ENCODE measurements at regions not wholly inside any gene's neighbourhood (a gene's known extent, or its start where the extent isn't known, plus 50 kb on each side); places are given as distances from the start of the nearest gene placed in this dataset.

DNA sequence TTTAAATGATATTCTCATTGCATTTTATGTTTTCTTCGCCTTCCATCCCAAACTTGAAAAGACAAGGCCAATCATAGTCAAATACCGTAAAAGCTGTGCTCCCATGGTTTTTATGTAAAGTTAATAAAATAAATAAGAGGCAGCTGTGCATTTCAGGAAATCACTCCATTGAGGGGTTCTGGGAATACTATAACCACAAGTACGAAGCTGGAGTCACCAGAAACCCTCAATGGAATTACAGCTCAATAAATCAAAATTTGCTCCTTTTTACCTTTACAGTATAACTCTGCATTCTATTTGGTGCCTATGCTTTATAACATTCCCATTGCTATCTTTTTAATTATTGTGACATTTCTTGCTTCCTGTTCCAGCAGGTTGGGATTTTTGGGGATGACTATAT, 77.2 kb downstream of the C3orf38 start:
- H3K14ac ChIP-seq (ENCODE audit: insufficient read length) = no peak overlapping the region
- H3K9me3 ChIP-seq (ENCODE audit: insufficient read depth in 2 of 2, low read depth in 1 of 2, low read length in 1 of 2) = no peaks in the 10 kb centered on the region
- H4K91ac ChIP-seq (replicated peaks; ENCODE audit: insufficient read length, low read length) = no peak overlapping the region
- ChIA-PET POLR2A (ENCODE audit: partially characterized antibody) (no interaction called here), CTCF (ENCODE audit: partially characterized antibody) (interaction anchor here (1.1 kb wide), 1 partner anchor 26 kb away, joined by 3 read pairs; no protein-coding TSS in a partner anchor)
- H3K4me1 ChIP-seq (replicated peaks in 1 of 4; ENCODE audit: control insufficient read depth in 3 of 4, insufficient read depth in 4 of 4, low read length in 3 of 4) = peaks cover 0 to 3% (median 0%) of the 10 kb centered on the region in 4 experiments; a peak in 1 of 7 replicates
- no peaks in the 10 kb centered on the region; a peak in 1 of 8 replicates for H3K36me3 ChIP-seq (ENCODE audit: control insufficient read depth in 2 of 4, insufficient read depth in 4 of 4, low read length in 3 of 4)
- H3K4ac ChIP-seq (replicated peaks; ENCODE audit: insufficient read length, low read depth, low read length) = no peak overlapping the region
- no peak overlapping the region for H2BK120ac ChIP-seq (replicated peaks; ENCODE audit: low read depth, low read length)
- no peak for DNase-seq (ENCODE audit: low read depth in 1 of 2, low spot score in 2 of 2)
- H3K4me2 ChIP-seq (ENCODE audit: insufficient read depth in 1 of 2, low read depth in 2 of 2, low read length in 2 of 2) = no peak overlapping the region
- H4K8ac ChIP-seq (ENCODE audit: extremely low read depth, insufficient read depth, low read length) = no peak overlapping the region
- no peak overlapping the region for H3K56ac ChIP-seq (replicated peaks; ENCODE audit: insufficient read length, low read depth, low read length)
- H4K20me1 ChIP-seq (replicated peaks in 1 of 2; ENCODE audit: control insufficient read depth in 1 of 2, insufficient read depth in 2 of 2, low read length in 2 of 2) = no peaks in the 10 kb centered on the region
- H3K27ac ChIP-seq (ENCODE audit: low read depth, low read length) = no peak overlapping the region
- no peak overlapping the region for H2BK20ac ChIP-seq (ENCODE audit: low read length)
- no peak overlapping the region for H2BK15ac ChIP-seq (ENCODE audit: low read length)
- 59% methylated on average over 3 of the region's 3 CpGs; no CpG with 5 or more reads in 1 of the 2 experiments for WGBS, 2 experiments (ENCODE audit: extremely low coverage in 1 of 2, insufficient coverage in 1 of 2, insufficient read length in 1 of 2, insufficient replicate concordance in 2 of 2, low coverage in 1 of 2, low lambda C conversion rate in 2 of 2, missing lambda C conversion rate in 1 of 2)
- H2BK12ac ChIP-seq (ENCODE audit: low read depth, low read length) = no peak overlapping the region
- FAIRE-seq = no peak
- H3K9ac ChIP-seq (replicated peaks in 1 of 4; ENCODE audit: extremely low read depth in 1 of 4, low read depth in 3 of 4, low read length in 3 of 4) = no peak overlapping the region
- TF ChIP-seq BACH1 (IDR thresholded peaks at IDR 0.05; ENCODE audit: low read length) (no peak), SP4 (IDR thresholded peaks at IDR 0.05; ENCODE audit: low read length) (no peak), POLR2A (IDR thresholded peaks at IDR 0.05; ENCODE audit: control extremely low read depth in 1 of 2, low read depth in 2 of 2, low read length in 2 of 2) (no peak), TBP (IDR thresholded peaks at IDR 0.05; ENCODE audit: low read depth, low read length) (no peak), RXRA (IDR thresholded peaks at IDR 0.05; ENCODE audit: insufficient read depth, low read depth, low read length) (no peak), RFX5 (IDR thresholded peaks at IDR 0.05; ENCODE audit: borderline replicate concordance, low read depth, low read length) (no peak), RNF2 (IDR thresholded peaks at IDR 0.05; ENCODE audit: borderline replicate concordance, low read depth, low read length, missing control alignments, poor library complexity, severe bottlenecking) (no peak), EGR1 (IDR thresholded peaks at IDR 0.05; ENCODE audit: borderline replicate concordance, low read depth, low read length) (no peak), SIX5 (IDR thresholded peaks at IDR 0.05; ENCODE audit: low read depth, low read length) (no peak), TEAD4 (IDR thresholded peaks at IDR 0.05; ENCODE audit: low read depth, low read length) (no peak), BRCA1 (IDR thresholded peaks at IDR 0.05; ENCODE audit: low read depth, low read length) (no peak), FOSL1 (IDR thresholded peaks at IDR 0.05; ENCODE audit: insufficient read depth, low read depth, low read length) (no peak)
- TF ChIP-seq, protein P1, sequence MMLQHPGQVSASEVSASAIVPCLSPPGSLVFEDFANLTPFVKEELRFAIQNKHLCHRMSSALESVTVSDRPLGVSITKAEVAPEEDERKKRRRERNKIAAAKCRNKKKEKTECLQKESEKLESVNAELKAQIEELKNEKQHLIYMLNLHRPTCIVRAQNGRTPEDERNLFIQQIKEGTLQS (IDR thresholded peaks at IDR 0.05; ENCODE audit: insufficient read depth, low read depth, low read length) = no peak
- no peak overlapping the region for H2AFZ ChIP-seq (ENCODE audit: low read length)
- H3K18ac ChIP-seq (ENCODE audit: extremely low read depth, low read length) = no peak overlapping the region
- no peaks in the 10 kb centered on the region for H3K23me2 ChIP-seq (ENCODE audit: low read depth, low read length)
- H3K4me3 ChIP-seq (ENCODE audit: extremely low read depth in 1 of 4, insufficient read depth in 2 of 4, low read depth in 3 of 4, low read length in 4 of 4) = no peak overlapping the region
- H4K5ac ChIP-seq (ENCODE audit: insufficient read length, low read depth, low read length) = no peak overlapping the region
- no peak overlapping the region for H2BK5ac ChIP-seq (ENCODE audit: low read depth, low read length)
- H3K79me2 ChIP-seq (ENCODE audit: control insufficient read depth in 1 of 2, insufficient read depth in 2 of 2, low read length in 2 of 2) = no peaks in the 10 kb centered on the region
- H2AK5ac ChIP-seq (ENCODE audit: low read depth, low read length) = no peak overlapping the region
- no peaks in the 10 kb centered on the region for H3K79me1 ChIP-seq (ENCODE audit: low read depth, low read length)
- no peaks in the 10 kb centered on the region for H3K27me3 ChIP-seq (replicated peaks in 1 of 4; ENCODE audit: control insufficient read depth in 3 of 4, extremely low read depth in 1 of 4, insufficient read depth in 3 of 4, low read length in 3 of 4)
- no peak overlapping the region for H3K23ac ChIP-seq (ENCODE audit: insufficient read length)

Data from H1 (cell line).